C4-2B (cell line): ENCODE measurements at regions not wholly inside any gene's neighbourhood (a gene's known extent, or its start where the extent isn't known, plus 50 kb on each side); places are given as distances from the start of the nearest gene placed in this dataset.

Experiments
- ZFX ChIP-seq: fragments of 450-650 bp; IDR thresholded peaks from 2 replicates; pipeline ENCODE4 v1.6.1; 2017
- TF ChIP-seq, protein P1 (sequence below): fragments of 450-650 bp; conservative IDR thresholded peaks from 2 replicates; pipeline ENCODE4 v1.5.1; 2017; ENCODE audit warnings: mild to moderate bottlenecking

DNA sequence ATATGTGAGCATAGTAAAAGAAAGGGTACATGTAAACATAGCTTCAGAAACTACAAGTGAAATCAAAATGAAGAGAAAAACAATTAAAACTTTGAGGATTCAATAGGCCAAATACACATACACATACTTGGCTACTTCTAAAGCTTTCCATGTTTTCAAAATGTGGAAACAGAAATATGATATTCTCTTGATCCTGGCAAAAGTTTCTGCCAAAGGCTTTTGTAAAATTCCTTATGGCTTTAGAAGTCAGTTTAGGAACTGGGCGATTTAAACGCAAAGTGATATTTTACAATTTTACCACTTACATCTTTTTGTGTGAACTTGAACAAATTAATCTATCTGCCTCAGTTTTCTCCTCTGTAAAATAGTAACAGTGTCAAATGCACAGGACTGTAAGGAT lies 756.4 kb downstream of the C12orf50 start:
- TF ChIP-seq, protein P1, sequence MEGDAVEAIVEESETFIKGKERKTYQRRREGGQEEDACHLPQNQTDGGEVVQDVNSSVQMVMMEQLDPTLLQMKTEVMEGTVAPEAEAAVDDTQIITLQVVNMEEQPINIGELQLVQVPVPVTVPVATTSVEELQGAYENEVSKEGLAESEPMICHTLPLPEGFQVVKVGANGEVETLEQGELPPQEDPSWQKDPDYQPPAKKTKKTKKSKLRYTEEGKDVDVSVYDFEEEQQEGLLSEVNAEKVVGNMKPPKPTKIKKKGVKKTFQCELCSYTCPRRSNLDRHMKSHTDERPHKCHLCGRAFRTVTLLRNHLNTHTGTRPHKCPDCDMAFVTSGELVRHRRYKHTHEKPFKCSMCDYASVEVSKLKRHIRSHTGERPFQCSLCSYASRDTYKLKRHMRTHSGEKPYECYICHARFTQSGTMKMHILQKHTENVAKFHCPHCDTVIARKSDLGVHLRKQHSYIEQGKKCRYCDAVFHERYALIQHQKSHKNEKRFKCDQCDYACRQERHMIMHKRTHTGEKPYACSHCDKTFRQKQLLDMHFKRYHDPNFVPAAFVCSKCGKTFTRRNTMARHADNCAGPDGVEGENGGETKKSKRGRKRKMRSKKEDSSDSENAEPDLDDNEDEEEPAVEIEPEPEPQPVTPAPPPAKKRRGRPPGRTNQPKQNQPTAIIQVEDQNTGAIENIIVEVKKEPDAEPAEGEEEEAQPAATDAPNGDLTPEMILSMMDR, result no peak
- no peak for TF ChIP-seq ZFX
